ENCODE measurements at regions not wholly inside any gene's neighbourhood (a gene's known extent, or its start where the extent isn't known, plus 50 kb on each side); places are given as distances from the start of the nearest gene placed in this dataset.

GRCh38 chr13:94896238-94896637 lies 183.9 kb upstream of the SOX21 start:
- H3K9ac ChIP-seq (ENCODE audit: low read depth, low read length): no peak overlapping the region
- H3K27ac ChIP-seq (ENCODE audit: insufficient read depth, low read length): no peak overlapping the region
- no peaks in the 10 kb centered on the region for H3K36me3 ChIP-seq (ENCODE audit: control insufficient read depth, insufficient read depth, low read length)
- ATAC-seq (ENCODE audit: low read depth) (no peak), DNase-seq (no peak)
- no peak overlapping the region for H2AFZ ChIP-seq (replicated peaks; ENCODE audit: low read length, poor library complexity)
- no peak overlapping the region for H3K56ac ChIP-seq (ENCODE audit: extremely low read depth, insufficient read depth, low read length)
- H4K20me1 ChIP-seq (ENCODE audit: insufficient read depth, low read length): no peaks in the 10 kb centered on the region
- WGBS, 2 experiments (ENCODE audit: extremely low coverage in 2 of 2, insufficient read length in 1 of 2): no CpG with 5 or more reads among the region's 2 CpGs
- no peaks in the 10 kb centered on the region for H3K27me3 ChIP-seq (ENCODE audit: control insufficient read depth, insufficient read depth, low read length)
- no peak overlapping the region for H3K23ac ChIP-seq (ENCODE audit: low read depth, low read length)
- H3K4me2 ChIP-seq (ENCODE audit: low read depth, low read length): no peak overlapping the region
- no peak overlapping the region for H4K5ac ChIP-seq (ENCODE audit: low read depth, low read length)
- ChIA-PET POLR2A (ENCODE audit: unreplicated experiment) (no interaction called here), CTCF (no interaction called here)
- no peak overlapping the region for H4K8ac ChIP-seq (ENCODE audit: low read depth in 2 of 2, low read length in 2 of 2)
- H3K4me1 ChIP-seq (ENCODE audit: control insufficient read depth, insufficient read depth, low read length): no peaks in the 10 kb centered on the region
- in situ Hi-C loops (cut with MboI; ENCODE audit: low sequenced_read_pairs) (no loop called here), dilution Hi-C loops (cut with HindIII; ENCODE audit: low sequenced_read_pairs, unreplicated experiment) (no loop called here), intact Hi-C loops (cut with micrococcal nuclease) (no loop called here)
- no peak overlapping the region for H2BK15ac ChIP-seq (ENCODE audit: low read depth, low read length)
- TF ChIP-seq NFE2L2 (IDR thresholded peaks at IDR 0.05; ENCODE audit: low read depth, low read length) (no peak), CHD1 (IDR thresholded peaks at IDR 0.05; ENCODE audit: low read depth, low read length) (no peak), RFX5 (IDR thresholded peaks at IDR 0.05; ENCODE audit: low read depth, low read length) (no peak), RCOR1 (IDR thresholded peaks at IDR 0.05; ENCODE audit: insufficient replicate concordance, low read length) (no peak), MAFK (IDR thresholded peaks at IDR 0.05; ENCODE audit: low read depth, low read length) (no peak), MAZ (IDR thresholded peaks at IDR 0.05; ENCODE audit: borderline replicate concordance, low read depth, low read length) (no peak), FOS (IDR thresholded peaks at IDR 0.05; ENCODE audit: low read depth, low read length) (no peak), POLR2A (IDR thresholded peaks at IDR 0.05; ENCODE audit: low read depth, low read length) (no peak), BHLHE40 (IDR thresholded peaks at IDR 0.05; ENCODE audit: low read depth, low read length) (no peak), CTCF (conservative IDR thresholded peaks at IDR 0.05; ENCODE audit: low read depth, low read length) (no peak), RAD21 (IDR thresholded peaks at IDR 0.05; ENCODE audit: low read length) (no peak), MXI1 (IDR thresholded peaks at IDR 0.05; ENCODE audit: borderline replicate concordance, low read depth, low read length) (no peak), USF2 (IDR thresholded peaks at IDR 0.05; ENCODE audit: low read depth, low read length) (no peak), CEBPB (IDR thresholded peaks at IDR 0.05; ENCODE audit: low read depth, low read length) (no peak), SMC3 (IDR thresholded peaks at IDR 0.05; ENCODE audit: low read depth, low read length) (no peak), ELK1 (IDR thresholded peaks at IDR 0.05; ENCODE audit: borderline replicate concordance, low read depth, low read length) (no peak)
- no peaks in the 10 kb centered on the region for H3K79me1 ChIP-seq (ENCODE audit: low read depth in 1 of 2, low read length in 2 of 2)
- no peak overlapping the region for H2AK5ac ChIP-seq (ENCODE audit: low read depth, low read length)
- H2BK120ac ChIP-seq (ENCODE audit: low read depth, low read length): no peak overlapping the region
- no peaks in the 10 kb centered on the region for H3K9me3 ChIP-seq (ENCODE audit: control insufficient read depth, insufficient read depth, low read length)
- H2AK9ac ChIP-seq (replicated peaks; ENCODE audit: low read depth, low read length, poor library complexity): no peak overlapping the region
- H3K14ac ChIP-seq (replicated peaks; ENCODE audit: low read depth, low read length): no peak overlapping the region
- H3K4me3 ChIP-seq (ENCODE audit: insufficient read depth, low read depth, low read length): no peak overlapping the region
- H2BK5ac ChIP-seq (ENCODE audit: low read depth, low read length, poor library complexity, severe bottlenecking): no peak overlapping the region
- H3K9me1 ChIP-seq (ENCODE audit: insufficient read depth, low read length): no peaks in the 10 kb centered on the region
- no peak overlapping the region for H3K4ac ChIP-seq (ENCODE audit: low read depth, low read length)
- H2BK20ac ChIP-seq (ENCODE audit: low read depth, low read length): no peak overlapping the region
- H3K18ac ChIP-seq (ENCODE audit: low read depth, low read length): no peak overlapping the region
- no TSS peak for BruUV-seq (replicated peaks)
- H4K91ac ChIP-seq (ENCODE audit: insufficient read depth, low read depth, low read length): no peak overlapping the region
